Activated T-cell treated with anti-CD3 and anti-CD28 coated beads for 1 hour (primary cell): ENCODE measurements at regions not wholly inside any gene's neighbourhood (a gene's known extent, or its start where the extent isn't known, plus 50 kb on each side); places are given as distances from the start of the nearest gene placed in this dataset.

Source experiments
- DNase-seq: peaks from one replicate; pipeline ENCODE4 v3.0.0-alpha.2; 2020; ENCODE audit warnings: low read depth

DNA sequence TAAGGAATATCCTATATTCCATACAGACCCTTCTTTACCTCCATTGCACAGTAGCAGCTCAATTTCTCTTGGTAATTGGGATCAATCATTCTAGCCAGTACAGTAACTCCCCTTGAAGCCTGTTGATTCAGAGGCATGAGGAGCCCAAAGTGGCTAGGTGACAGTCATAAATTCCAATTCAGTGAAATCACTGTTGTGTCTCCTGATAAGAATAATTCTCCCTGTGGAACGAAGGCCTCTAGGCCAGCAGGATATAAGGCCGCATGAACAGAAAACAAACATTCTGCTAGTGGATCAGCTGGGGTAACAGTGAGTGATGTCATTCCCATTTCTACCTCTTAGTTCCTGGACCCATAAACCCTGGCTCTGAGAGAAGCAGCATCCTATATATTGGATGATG, 696.3 kb downstream of the NR2F2 start:
- DNase-seq, result no peak

GRCh38 chr15:97027772-97028171, 697.3 kb downstream of the NR2F2 start:
- no peak for DNase-seq

- no peak for DNase-seq
Observed at GRCh38 chr15:97030251-97030650, 699.8 kb downstream of the NR2F2 start.

DNA sequence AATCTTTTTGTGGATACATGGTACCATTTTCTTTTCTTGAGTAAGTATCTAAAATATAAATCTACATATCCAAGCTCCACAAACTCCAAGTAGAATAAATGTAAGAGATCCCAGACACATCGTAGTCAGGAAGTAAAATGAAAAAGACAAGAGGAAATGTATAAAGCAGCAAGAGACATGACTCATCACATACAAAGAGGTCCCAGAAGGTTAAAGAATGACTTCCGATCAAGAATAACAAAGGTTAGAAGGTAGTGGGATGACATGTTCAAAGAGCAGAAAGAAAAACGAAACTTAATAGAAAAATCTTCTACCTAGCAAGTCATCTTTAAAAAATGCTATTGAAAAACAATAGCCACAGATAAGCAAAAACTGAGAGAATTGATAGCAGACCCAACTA, 705.8 kb downstream of the NR2F2 start:
- no peak for DNase-seq

DNA sequence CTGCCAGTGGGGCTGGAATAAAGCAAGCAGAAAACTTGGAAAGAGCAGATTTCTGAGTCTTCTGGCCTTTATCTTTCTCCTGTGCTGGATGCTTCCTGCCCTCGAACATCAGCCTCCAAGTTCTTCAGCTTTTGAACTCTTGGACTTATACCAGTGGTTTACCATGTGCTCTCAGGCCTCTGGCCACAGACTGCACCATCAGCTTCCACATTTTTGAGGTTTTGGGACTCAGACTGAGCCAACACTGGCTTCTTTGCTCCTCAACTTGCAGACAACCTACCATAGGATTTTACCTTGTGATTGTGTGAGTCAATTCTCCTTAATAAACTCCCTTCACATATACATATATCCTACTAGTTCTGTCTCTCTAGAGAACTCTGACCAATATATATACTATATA, 706.6 kb downstream of the NR2F2 start:
- no peak for DNase-seq

- no peak for DNase-seq
Observed at GRCh38 chr15:97045666-97046421, 715.3 kb downstream of the NR2F2 start.

DNA sequence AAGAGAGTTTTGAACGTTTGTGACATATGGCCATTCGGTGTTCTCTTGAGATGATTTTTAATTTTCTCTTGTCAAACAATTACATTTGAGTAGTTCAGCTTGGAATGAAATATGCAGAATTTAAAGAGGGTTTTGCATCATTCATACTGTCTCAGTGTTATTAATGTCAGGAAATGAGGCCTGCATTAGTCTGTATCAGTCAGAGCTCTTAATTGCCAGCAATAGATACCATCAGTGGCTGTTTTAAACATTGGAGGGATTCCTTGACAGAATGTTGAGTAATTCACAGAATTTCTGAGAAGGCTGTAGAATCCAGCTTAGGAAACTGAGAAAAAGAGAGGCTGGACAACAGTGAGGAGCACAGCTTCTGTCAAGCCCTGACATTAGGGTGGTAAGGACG, 722.0 kb downstream of the NR2F2 start:
- DNase-seq, result no peak

DNA sequence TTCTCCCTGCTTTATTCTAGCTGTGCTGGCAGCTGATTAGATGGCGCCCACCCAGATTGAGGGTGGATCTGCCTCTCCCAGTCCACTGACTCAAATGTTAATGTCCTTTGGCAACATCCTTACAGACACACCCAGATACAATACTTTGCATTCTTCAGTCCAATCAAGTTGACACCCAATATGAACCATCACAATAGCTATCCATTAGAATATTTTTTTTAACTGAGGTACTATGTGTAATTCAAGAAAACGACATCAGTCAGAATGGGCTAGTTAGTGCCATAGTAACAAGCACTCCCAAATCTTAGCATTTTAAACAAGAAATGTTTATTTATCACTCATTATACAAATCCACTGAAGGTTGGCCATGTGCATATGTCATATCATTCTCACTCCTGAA, 723.1 kb downstream of the NR2F2 start:
- DNase-seq, result no peak

DNA sequence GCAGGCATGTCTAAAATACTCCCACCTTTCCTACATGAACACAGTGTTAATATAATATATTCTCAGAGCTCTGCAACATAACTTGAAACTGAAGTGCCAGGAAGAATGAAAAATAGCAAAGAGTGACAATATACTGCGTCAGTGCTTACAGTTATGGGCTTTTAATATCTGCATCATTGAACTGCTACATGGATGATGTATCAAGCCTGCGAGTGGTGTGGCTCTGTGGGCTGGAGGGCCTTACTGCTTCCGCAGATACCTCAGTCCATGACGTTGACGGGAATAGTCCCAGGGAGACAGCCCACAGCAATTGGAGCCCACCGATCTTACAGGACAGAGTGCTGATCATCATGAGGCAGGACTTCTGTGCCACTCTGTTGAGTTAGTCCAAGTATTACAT, 727.0 kb downstream of the NR2F2 start:
- DNase-seq, result no peak

DNA sequence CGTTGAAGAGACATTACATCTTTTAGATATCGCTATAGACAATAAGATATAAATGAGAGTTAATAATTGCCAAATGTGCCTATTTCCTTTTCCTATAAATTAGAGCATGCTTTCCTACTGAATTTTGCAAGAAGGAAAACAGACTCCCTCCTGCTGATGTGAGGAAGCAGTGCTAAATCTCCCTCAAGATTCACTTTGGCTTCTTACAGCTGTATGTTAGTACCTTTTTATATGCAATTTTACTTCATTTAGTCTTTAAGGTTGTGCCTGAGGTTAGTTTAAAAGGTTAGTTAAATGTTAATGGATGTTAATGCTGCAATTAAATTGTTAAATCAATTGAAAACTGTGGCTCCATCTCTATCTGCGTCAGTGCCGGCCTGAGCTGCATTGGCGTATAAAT, 728.8 kb downstream of the NR2F2 start:
- DNase-seq, result no peak

DNA sequence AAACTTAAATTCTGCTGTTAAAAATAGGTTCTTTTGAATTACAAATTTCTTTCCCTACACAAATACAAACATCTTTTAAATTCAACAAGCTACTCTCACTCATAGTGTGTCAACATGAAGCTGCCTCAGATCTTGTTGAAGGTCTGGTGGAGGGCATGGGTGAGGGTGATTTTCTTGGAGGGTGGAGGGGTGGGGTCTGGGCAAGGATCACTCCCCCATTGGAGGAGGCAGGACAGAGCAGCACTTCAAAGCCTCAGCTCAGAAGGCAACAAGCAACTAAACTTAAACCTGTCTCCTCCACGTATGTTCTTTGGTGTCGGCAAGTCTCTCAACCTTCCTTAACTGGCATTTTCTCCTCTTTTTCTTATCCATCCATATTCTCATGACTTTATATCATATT, 730.9 kb downstream of the NR2F2 start:
- DNase-seq, result no peak

DNA sequence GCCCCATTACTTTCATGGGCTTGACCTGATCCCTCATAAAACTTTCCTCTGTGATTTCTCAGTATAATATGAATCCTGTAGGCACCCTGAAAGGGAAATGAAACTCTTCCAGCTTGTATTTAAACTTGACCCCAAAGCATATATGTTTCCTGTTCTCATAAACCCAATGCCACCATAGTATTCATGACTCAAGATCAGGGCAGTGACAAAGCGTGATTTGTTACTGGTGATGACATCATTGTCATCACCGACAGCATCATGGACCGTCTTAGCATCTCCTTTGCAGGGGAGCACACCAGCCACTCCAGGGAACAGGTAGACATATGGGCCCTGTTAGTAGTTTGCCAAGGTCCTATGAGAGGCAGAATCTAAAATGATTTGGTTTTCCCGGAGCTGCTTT, 741.2 kb downstream of the NR2F2 start:
- no peak for DNase-seq

DNA sequence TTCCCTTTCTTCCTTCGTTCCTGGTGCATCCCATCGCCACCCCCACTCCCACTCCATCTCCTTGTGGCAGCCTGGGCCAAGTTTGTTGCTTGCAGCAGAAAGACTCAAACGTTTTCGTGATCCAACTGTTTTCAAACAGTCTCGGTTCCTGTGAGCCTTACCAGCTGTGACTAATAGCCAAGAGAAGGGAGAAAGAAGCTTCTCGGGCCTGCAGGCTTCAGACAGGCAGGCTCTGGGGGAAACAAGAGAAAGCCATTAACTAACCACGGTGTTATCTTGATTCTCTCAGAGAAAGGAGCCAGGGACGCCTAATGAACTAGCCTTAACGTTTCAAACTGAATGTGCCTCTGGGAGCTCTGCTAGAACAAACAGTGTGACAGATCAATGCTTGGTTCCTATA, 742.0 kb downstream of the NR2F2 start:
- DNase-seq, result no peak

DNA sequence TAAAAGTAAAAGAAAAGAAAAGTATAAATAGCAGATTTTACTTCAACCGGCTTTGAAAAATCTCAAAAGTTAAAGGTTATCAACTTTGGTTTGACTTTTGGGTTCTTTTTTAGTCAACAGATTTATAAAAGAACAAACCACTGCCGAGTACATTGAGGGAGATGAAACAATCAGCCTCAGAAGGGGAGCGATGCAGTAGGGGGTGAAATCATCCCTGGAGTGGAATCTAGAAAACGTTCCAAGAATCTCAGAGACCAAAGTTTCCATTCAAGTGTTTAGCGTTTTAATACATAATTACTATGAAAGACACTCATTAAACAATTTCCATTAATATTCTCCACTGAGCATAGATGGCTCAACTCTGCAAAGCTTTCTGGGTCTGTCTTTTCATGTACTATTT, 745.5 kb downstream of the NR2F2 start:
- DNase-seq, result no peak

- DNase-seq, result no peak
Observed at GRCh38 chr15:97077975-97078374, 747.5 kb downstream of the NR2F2 start.

DNA sequence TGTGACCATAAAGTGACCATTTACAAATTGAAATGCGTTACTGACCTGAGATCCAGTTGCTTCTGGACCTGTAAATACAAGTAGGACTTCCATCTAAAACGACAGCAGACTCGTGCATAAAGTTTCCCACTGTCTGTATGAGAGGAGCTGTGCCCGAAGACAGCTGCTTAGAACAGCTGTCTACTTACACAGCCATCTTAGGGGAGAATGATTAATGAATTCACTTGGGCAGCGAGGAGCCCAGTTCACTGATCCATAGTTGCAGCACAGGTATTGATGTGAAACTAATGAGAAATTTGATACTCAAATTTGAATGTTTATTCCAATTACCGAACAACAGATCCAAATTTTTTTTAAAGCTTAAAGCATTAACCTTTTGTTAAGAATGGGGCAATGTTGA, 748.1 kb downstream of the NR2F2 start:
- DNase-seq, result no peak

DNA sequence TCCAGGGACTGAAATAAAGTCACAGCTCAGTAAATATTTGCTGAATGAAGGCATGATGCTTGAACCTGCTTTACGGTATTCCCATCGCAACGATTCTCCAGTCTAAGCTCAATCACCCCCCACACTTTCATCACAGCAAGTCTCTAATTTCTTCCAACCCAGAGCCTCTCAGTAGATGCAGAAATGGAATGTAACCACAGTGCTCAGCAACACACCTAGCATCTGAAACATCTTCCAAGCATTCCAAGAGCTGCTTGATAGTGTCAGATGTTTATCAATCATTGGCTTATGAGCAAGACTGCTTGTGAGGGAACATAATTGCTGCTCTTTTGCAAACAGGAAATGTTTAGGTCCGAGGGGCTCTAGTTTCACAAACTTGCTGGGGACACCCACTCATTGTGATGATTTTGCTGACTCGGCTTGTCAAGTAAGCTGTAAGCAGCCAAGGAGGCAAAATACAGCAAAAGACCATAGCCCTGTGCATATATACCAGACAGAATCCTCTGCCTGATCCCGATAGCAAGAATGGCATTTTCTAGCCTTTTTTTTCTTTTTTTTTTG, 751.2 kb downstream of the NR2F2 start:
- no peak for DNase-seq

DNA sequence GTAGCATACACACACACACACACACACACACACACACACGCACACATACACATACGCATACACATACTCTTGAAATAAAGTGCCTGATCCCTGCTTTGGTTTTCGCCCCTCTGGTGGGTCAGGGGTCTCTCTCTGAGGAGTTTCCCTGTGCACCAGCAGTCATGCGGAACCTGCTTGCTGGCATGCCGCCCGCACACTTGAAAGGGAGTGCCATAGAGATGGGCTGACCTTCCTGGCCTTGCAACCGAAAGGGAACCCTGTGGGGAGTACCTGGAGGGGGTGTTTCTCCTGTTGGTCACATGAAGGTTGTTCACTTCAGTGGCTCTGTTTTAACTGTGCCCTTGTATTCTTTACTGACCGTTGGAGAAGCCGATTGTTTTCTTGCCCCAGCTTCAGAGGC, 752.3 kb downstream of the NR2F2 start:
- DNase-seq, result no peak

DNA sequence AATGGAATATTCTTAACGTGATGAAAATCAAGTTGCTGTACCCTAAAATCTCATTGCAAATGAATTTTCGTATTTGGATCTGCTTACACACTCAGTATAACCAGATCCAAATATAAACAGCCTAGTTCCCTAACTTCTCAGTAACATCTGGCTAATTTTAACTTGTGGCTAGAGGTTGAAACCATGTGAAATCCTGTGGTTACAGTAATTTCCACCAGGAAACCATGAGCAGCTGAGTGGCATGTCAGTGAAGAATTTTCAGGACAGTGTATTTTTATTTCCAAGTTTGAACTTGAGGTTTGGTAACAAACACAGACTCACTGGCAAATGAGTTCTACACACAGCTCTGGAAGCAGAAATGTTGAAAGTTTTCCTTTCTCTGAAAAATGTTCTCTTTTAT, 754.1 kb downstream of the NR2F2 start:
- no peak for DNase-seq

DNA sequence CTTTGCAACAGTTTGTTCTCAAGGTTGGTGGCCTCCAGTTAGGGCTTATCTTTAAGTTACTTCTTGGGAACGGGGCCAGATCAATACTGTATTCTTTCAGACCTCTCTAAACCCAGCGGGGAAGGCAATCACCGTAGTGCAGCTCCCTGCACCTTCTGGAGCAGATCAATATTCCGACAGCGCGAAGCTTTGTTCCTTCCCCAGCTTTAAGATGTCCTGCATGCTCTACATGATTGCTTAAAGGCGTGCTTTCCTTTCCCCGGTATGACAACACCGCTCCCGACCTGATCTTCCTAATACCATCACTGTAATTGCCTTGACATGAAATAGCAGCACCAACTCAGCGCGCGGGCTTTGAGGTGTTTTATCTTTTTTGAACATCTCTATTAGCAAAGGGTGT, 755.2 kb downstream of the NR2F2 start:
- no peak for DNase-seq

DNA sequence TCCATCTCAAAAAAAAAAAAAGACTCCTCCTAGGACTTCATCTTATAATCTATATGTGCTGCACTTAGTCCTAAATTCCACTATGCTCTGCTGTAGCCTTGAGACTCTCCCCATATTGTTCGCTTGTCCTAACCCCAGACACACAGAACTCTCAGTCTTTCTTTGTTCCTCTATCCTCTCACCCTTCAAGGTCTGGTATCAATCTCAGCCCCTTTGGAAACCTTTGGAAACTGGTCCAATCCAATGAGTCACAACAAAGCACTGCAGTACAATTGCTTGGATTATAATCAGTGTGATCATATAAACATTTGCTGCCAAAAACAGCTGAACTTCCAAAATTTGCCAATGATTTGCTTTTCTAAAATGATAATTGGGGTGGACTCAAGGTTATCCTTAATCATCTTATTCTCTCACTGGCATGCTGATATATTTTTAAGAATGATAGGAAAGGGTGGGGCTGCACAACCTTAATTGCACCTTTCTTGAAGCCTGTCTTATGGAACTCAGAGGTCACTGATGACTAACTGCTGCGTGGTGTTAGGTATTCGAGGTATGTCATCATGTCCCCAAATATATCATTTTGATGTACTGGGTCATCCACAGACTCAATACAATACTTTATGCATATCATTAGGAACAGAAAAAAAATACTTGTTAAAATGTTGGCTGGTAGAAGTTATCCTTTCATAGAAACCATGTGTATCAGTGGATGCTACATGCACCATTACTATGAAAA, 756.7 kb downstream of the NR2F2 start:
- DNase-seq, result no peak

- DNase-seq, result no peak
Observed at GRCh38 chr15:97091093-97091492, 760.6 kb downstream of the NR2F2 start.

DNA sequence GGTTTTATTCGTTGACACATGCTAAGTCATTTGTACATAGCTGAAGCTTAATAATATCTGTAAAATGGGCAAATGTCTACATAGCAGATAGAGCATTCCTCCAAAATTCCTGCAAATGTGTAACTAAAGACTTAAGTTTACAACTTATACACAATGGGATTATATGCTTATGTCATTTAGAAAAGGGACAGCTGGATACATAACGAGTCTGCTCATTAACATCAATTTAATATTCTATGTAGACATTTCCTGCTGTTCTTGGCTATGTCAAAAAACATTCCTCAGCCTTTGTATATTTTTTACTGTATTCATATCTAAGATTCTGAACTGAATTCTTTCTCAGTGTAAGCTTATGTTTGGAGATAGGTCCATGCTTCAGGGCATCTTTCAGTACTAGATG, 762.2 kb downstream of the NR2F2 start:
- no peak for DNase-seq
